ENCODE measurements at regions not wholly inside any gene's neighbourhood (a gene's known extent, or its start where the extent isn't known, plus 50 kb on each side); places are given as distances from the start of the nearest gene placed in this dataset.

- peak; percentile 15 for DNase-seq
These were observed 75.2 kb upstream of the LCLAT1 start for GRCh38 chr2:30371772-30372373.

GRCh38 chr2:30372826-30373225 lies 74.2 kb upstream of the LCLAT1 start:
- no peak for DNase-seq

GRCh38 chr2:30373881-30374302 lies 73.2 kb upstream of the LCLAT1 start:
- DNase-seq, result peak; percentile 76

GRCh38 chr2:30374380-30374779 lies 72.7 kb upstream of the LCLAT1 start:
- no peak for DNase-seq

- no peak for DNase-seq
These were observed 71.1 kb upstream of the LCLAT1 start for GRCh38 chr2:30375915-30376314.

- no peak for DNase-seq
These were observed 67.6 kb upstream of the LCLAT1 start for GRCh38 chr2:30379481-30379880.

- DNase-seq, result no peak
These were observed 66.2 kb upstream of the LCLAT1 start for GRCh38 chr2:30380824-30381223.

- no peak for DNase-seq
These were observed 64.8 kb upstream of the LCLAT1 start for GRCh38 chr2:30382162-30382783.

GRCh38 chr2:30382995-30383394 lies 64.1 kb upstream of the LCLAT1 start:
- DNase-seq, result no peak

GRCh38 chr2:30385327-30385726 lies 61.7 kb upstream of the LCLAT1 start:
- peak; percentile 32 for DNase-seq

GRCh38 chr2:30392097-30392496 lies 54.9 kb upstream of the LCLAT1 start:
- no peak for DNase-seq

- no peak for DNase-seq
These were observed 53.5 kb upstream of the LCLAT1 start for GRCh38 chr2:30393510-30393909.

- no peak for DNase-seq
These were observed 53.0 kb upstream of the LCLAT1 start for GRCh38 chr2:30394096-30394495.

- DNase-seq, result no peak
These were observed 50.4 kb upstream of the LCLAT1 start for GRCh38 chr2:30396436-30397232.
